GM12873 (cell line): ENCODE measurements at regions not wholly inside any gene's neighbourhood (a gene's known extent, or its start where the extent isn't known, plus 50 kb on each side); places are given as distances from the start of the nearest gene placed in this dataset.

ENCODE experiments used
- CTCF ChIP-seq: IDR thresholded peaks from 2 replicates; pipeline ENCODE4 v1.5.1; 2012; ENCODE audit warnings: low read depth, mild to moderate bottlenecking, moderate library complexity, low read length, control low read depth; ENCODE audit not compliant: insufficient read depth; ENCODE audit errors: missing control alignments

- no peak for TF ChIP-seq CTCF
Observed at GRCh38 chr5:68384936-68385594, 169.5 kb downstream of the PIK3R1 start.

- no peak for TF ChIP-seq CTCF
Observed at GRCh38 chr5:68385936-68386335, 170.4 kb downstream of the PIK3R1 start.

GRCh38 chr5:68387074-68387796, 171.7 kb downstream of the PIK3R1 start:
- TF ChIP-seq CTCF: no peak

- no peak for TF ChIP-seq CTCF
Observed at GRCh38 chr5:68389618-68390017, 174.1 kb downstream of the PIK3R1 start.

- no peak for TF ChIP-seq CTCF
Observed at GRCh38 chr5:68392617-68393016, 177.1 kb downstream of the PIK3R1 start.

GRCh38 chr5:68395302-68395701, 179.7 kb downstream of the PIK3R1 start:
- TF ChIP-seq CTCF: no peak

GRCh38 chr5:68395926-68396511, 180.5 kb downstream of the PIK3R1 start:
- TF ChIP-seq CTCF: no peak
